ENCODE measurements at regions not wholly inside any gene's neighbourhood (a gene's known extent, or its start where the extent isn't known, plus 50 kb on each side); places are given as distances from the start of the nearest gene placed in this dataset.
"Not testable (repeated sequence)": the region's sequence is repeated elsewhere in the genome, so short reads cannot be mapped to it uniquely, and the experiment has no call there.

DNA sequence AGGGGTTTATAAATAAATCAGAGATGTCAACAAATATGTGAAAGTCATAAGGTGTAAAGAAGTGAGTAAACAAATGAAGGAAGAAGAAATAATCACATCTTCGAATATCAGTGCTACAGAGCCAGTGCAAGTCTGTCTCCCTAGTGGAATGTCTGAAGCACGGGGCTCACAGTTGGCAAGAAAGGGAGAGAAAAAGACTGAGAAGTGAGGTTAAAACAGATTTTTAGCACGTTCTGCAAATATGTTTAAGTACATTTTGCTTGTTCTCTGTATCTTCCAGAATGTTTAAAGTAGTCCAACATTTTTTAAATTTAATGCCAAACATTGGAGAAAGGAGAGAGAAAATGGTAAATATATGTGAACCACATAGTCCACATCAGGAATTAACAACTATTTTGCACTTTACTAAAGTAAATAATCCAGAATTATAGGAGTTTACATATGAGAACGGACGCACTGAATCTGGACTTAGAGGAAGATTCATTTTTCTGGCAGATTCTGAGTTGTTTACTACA is 682.4 kb downstream of the LTN1 start:
- no peak overlapping the region for H3K4me3 Mint-ChIP-seq
- H3K27ac Mint-ChIP-seq, result no peak overlapping the region
- peaks cover 12% of the 10 kb centered on the region for H3K9me3 Mint-ChIP-seq
- H3K36me3 Mint-ChIP-seq, result peaks cover 1% of the 10 kb centered on the region
- peaks cover 1% of the 10 kb centered on the region for H3K27me3 Mint-ChIP-seq
- H3K4me1 Mint-ChIP-seq, result no peaks in the 10 kb centered on the region

DNA sequence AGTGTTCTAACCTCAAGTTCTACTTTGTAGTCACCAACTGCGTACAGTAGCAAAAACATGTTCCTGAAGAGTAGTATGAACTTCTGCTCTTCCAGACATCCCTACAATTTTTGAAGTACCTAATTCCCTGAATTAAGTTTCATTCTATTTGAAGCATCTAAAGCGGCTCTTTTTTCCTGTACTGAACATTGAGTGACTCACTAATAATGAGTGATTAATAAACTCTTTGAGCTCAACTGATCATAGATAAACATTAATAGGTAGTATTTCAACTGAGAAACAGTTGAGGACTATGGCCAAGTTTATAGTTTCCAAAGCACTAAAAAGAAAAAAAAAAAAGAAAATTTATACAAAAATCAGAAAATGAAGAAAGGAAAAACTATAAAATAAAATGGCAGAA is 683.1 kb downstream of the LTN1 start:
- H3K9me3 Mint-ChIP-seq, result peaks cover 12% of the 10 kb centered on the region
- H3K4me1 Mint-ChIP-seq, result no peaks in the 10 kb centered on the region
- H3K27me3 Mint-ChIP-seq, result peaks cover 1% of the 10 kb centered on the region
- no peak overlapping the region for H3K27ac Mint-ChIP-seq
- no peak overlapping the region for H3K4me3 Mint-ChIP-seq
- peaks cover 1% of the 10 kb centered on the region for H3K36me3 Mint-ChIP-seq

DNA sequence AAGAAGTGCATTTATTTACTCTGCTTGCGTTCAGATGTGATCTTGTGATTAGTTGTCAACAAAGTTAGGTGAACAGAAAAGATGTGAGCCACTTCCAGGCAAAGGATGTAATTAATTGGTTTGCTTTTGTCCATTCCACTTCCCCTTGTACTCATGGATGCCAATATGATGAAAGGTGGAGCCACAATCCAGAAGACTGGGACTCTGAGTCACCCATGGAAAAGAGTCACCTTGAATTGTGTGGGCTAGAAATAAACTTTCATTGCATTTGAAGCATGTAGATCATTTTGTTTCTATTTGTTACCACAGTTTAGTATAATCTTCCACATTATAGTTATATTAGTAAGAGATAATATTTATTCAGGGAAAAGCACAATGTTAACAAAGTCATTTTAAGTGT is 684.2 kb downstream of the LTN1 start:
- no peak overlapping the region for H3K27ac Mint-ChIP-seq
- H3K36me3 Mint-ChIP-seq, result peaks cover 1% of the 10 kb centered on the region
- no peak overlapping the region for H3K4me3 Mint-ChIP-seq
- no peaks in the 10 kb centered on the region for H3K4me1 Mint-ChIP-seq
- peaks cover 12% of the 10 kb centered on the region for H3K9me3 Mint-ChIP-seq
- H3K27me3 Mint-ChIP-seq, result peaks cover 1% of the 10 kb centered on the region

DNA sequence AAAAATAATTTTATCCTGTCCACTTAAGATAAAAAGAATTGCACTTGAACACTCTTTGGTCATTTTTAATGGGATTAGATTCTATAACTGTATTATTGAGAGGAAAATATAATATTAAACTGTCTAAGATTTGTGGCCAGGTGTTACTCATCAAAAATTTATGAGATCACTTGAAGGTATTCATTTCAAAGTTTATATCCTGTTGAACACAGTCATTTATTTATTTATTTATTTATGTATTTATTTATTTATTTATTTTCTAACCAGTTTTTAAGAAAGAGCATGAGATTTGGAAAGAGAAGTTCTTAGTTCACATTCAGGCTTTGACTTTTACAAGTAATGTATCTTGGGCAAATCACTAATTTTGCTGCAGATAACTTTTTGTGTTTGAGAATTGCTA is 692.7 kb downstream of the LTN1 start:
- Mint-ChIP-seq H3K36me3 (no peaks in the 10 kb centered on the region), H3K4me1 (no peaks in the 10 kb centered on the region), H3K27ac (no peak overlapping the region), H3K27me3 (peaks cover 2% of the 10 kb centered on the region), H3K9me3 (no peaks in the 10 kb centered on the region), H3K4me3 (no peak overlapping the region)

DNA sequence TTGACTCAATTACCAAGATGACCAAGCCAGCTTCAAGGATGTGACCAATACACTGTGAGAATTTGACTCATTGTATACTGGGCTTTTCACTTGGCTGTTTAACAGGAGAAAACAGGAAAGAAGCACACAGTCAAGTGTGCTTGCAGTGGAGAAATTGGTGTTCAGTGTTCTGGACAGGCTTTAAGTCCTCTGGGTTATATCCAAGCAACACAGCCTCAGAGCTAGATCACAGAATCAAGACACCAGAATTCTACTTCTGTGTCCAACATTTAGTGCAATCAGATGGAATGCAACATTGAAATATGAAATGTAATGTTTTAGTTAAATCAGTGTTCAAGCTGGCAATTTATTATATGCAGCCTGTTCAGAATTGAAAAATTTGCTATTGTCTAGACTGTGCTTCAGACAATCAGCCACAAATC is 694.4 kb downstream of the LTN1 start:
- Mint-ChIP-seq H3K27me3 (peaks cover 2% of the 10 kb centered on the region), H3K4me3 (no peak overlapping the region), H3K27ac (no peak overlapping the region), H3K36me3 (no peaks in the 10 kb centered on the region), H3K4me1 (no peaks in the 10 kb centered on the region), H3K9me3 (no peaks in the 10 kb centered on the region)

DNA sequence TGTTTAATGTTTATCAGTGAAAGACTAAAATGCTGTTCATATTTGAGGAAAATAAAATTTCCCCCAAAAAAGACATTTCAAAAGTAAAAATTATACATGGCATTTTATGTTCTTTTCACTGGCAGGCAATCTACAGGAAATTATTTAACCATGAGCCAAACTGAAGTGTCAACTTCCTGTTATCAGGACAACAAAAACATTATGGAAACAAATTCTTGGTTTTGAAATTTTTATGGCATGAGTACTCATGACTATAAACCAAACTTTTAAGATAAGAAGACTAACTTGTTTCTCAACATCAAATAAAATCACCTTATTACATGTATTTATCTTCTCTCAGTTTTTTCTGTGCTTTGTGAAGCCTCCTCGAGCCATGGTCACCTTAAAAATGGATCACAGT is 698.6 kb downstream of the LTN1 start:
- H3K27ac Mint-ChIP-seq, result no peak overlapping the region
- H3K9me3 Mint-ChIP-seq, result peaks cover 6% of the 10 kb centered on the region
- no peaks in the 10 kb centered on the region for H3K36me3 Mint-ChIP-seq
- H3K27me3 Mint-ChIP-seq, result peaks cover 2% of the 10 kb centered on the region
- H3K4me3 Mint-ChIP-seq, result no peak overlapping the region
- H3K4me1 Mint-ChIP-seq, result no peaks in the 10 kb centered on the region

DNA sequence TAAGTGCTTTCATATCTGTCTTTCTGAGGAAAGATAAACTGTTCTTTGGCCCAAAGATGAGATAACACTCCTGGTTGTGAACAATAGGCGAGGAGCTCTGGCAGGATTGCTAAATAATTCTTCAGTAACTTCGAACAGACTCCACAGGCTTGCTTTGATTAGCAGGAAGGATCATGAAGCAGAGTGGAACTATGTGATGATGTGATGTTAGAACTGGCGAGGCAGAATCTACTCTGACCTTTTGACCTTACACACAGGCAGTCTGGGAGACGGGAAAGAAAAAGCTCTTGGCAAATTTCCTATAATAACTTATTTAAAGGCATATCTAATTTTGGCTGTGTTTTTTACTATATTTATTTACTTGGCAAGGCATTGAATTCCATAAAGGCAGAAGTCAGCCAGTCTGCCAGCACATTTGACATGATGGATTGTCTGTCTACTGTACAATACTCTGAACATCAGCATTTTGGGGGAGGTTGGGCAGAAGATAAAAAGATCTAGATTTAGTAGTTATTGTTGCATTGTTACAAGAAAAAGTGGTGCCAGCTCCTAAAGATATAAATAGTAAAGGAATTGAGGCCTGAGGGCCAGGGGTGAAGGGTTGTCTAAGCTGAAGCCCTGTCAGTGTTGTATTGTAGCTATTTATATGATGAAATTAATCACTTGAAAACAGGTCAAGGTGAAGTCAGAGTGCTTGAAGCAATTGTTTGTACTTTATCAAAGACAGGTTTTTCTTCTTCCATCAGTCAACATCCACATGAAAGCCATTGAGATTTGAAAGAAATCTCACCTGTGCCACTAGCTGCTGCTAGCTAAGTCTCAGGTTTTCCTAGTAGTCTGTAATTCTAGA is 708.8 kb downstream of the LTN1 start:
- H3K9me3 Mint-ChIP-seq, result peaks cover 11% of the 10 kb centered on the region

DNA sequence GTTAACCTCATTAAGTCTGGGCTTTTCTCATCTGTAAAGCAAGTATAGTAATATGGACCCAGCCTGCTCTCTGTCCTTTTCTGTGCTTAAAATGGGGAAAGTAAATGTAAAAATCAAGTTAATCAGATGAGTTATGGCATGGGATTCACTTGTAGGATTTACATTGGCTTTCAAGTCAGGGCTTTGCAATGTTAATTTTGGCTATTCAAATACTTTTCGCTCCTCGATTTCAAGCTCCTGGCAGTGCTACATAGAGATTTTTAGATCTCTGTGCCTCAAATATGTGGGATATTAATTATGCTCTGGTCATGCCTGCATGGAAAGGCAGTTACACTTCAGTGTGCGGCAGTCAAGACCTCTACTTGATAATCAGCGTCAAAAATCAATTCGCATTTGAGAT is 709.8 kb downstream of the LTN1 start:
- no peaks in the 10 kb centered on the region for H3K36me3 Mint-ChIP-seq
- H3K4me1 Mint-ChIP-seq, result no peaks in the 10 kb centered on the region
- H3K27ac Mint-ChIP-seq, result no peak overlapping the region

More for the DNA sequence above, 708.8 kb downstream of the LTN1 start:
- Mint-ChIP-seq H3K4me1 (no peaks in the 10 kb centered on the region), H3K27ac (no peak overlapping the region), H3K36me3 (no peaks in the 10 kb centered on the region), H3K27me3 (no peaks in the 10 kb centered on the region), H3K4me3 (no peak overlapping the region)

DNA sequence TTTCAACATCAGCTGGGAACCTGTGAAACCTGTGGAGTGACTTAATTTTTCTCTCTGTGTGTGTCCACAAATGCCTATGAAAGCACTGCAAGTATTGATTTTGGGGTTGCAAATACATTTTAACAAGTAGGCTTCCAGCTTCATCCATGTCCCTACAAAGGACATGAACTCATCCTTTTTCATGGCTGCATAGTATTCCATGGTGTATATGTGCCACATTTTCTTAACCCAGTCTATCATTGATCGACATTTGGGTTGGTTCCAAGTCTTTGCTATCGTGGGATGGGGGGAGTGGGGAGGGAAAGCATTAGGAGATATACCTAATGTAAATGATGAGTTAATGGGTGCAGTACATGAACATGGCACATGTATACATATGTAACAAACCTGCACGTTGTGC is 711.3 kb downstream of the LTN1 start:
- H3K27ac Mint-ChIP-seq, H3K27me3 Mint-ChIP-seq, H3K4me1 Mint-ChIP-seq, H3K9me3 Mint-ChIP-seq, H3K36me3 Mint-ChIP-seq, H3K4me3 Mint-ChIP-seq: not testable (repeated sequence)

More for the DNA sequence above, 709.8 kb downstream of the LTN1 start:
- H3K4me3 Mint-ChIP-seq, result no peak overlapping the region
- peaks cover 7% of the 10 kb centered on the region for H3K9me3 Mint-ChIP-seq
- no peaks in the 10 kb centered on the region for H3K27me3 Mint-ChIP-seq

DNA sequence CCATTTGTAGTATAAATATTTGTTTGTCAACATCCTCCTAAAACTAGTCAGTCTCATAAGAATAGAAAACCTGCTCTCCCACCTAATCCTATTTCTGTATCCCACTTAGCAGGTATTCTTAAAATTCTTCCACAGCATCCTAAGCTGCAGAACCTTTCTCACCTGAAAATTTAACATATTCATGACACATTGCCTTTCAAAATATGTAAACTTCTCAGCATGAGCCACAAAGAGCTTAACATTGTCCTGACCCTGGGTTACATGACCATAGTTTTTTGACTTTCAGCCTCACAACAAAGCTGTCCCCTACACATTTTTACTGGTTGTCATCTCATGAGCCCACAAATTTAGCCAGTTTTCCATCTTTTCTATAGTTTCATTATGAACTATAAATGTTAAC is 712.1 kb downstream of the LTN1 start:
- Mint-ChIP-seq H3K27me3 (no peaks in the 10 kb centered on the region), H3K27ac (no peak overlapping the region), H3K4me1 (no peaks in the 10 kb centered on the region), H3K9me3 (no peaks in the 10 kb centered on the region), H3K4me3 (no peak overlapping the region), H3K36me3 (no peaks in the 10 kb centered on the region)

DNA sequence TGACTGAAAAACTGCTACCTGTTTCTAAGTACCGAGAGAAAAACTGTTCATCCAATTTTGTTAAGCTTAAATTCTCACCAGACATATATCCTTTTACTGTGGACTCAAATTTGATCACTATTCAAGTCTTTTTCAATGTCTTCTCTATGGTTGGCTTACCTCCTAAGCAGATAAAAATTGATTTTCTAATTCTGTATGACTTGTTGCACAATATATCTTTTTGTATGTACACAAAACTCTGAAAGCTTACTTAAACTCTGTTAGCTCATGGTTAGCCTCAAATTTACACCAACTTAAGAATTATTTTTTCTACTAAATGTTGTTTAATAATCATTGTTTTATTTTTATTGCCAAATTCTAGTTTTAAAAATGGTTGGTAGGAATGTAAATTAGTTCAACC is 715.4 kb downstream of the LTN1 start:
- H3K27me3 Mint-ChIP-seq, result no peaks in the 10 kb centered on the region
- H3K9me3 Mint-ChIP-seq, result no peaks in the 10 kb centered on the region
- no peak overlapping the region for H3K4me3 Mint-ChIP-seq
- no peak overlapping the region for H3K27ac Mint-ChIP-seq
- H3K4me1 Mint-ChIP-seq, result no peaks in the 10 kb centered on the region
- no peaks in the 10 kb centered on the region for H3K36me3 Mint-ChIP-seq

DNA sequence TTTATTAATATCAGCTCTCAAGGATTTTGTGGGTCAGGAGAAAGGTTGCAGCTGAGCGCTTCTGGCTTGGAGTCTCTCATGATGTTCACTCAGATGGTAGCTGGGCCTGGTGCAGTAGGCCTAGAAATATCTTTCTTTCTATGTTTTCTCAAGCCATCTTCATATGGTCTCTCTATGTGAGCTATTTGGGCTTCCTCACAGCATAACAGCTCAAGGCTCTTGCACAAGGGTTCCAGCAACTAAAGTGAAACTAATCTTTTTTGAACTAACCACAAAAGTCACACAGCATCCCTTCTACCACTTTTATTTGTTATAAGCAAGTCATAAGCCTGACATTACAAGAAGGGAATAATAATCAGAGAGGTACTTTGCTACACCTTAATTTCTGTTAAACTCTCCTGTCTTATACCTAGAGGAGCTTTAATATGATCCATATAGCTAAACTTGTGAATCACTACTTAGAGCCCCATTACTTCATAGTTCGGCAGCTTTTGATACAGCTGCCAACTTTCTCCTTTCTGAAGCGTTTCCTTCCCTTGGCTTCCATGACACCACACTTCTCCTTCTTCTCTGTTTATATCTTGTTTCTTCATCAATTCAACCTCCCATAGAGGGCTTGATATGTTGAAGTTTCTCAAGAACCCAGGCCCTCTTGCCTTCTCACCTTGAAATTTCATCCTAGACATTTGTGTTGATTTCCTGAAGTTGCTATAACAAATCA is 720.2 kb downstream of the LTN1 start:
- Mint-ChIP-seq H3K4me1 (no peaks in the 10 kb centered on the region), H3K9me3 (no peaks in the 10 kb centered on the region), H3K27ac (no peak overlapping the region), H3K27me3 (no peaks in the 10 kb centered on the region), H3K4me3 (no peak overlapping the region), H3K36me3 (no peaks in the 10 kb centered on the region)

DNA sequence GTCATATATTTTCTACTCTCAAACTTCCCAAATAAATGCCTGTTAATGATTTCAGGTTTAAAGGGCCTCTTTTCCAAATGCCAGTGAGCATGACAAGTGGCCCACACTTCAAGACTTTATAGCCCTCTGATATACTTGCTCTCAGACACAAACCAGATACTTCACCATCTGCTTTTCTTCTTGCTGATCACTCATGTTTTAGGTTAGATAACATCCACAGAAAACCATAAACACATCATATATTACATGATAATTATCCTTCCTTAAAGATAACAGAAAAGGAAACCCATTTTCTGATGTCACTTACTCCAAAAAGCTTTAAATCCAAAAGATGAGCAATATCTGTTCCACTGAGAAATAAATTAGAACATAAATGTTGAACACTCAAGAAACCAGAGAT is 723.5 kb downstream of the LTN1 start:
- Mint-ChIP-seq H3K9me3 (no peaks in the 10 kb centered on the region), H3K27me3 (no peaks in the 10 kb centered on the region), H3K36me3 (no peaks in the 10 kb centered on the region), H3K4me3 (no peak overlapping the region), H3K4me1 (no peaks in the 10 kb centered on the region), H3K27ac (no peak overlapping the region)

DNA sequence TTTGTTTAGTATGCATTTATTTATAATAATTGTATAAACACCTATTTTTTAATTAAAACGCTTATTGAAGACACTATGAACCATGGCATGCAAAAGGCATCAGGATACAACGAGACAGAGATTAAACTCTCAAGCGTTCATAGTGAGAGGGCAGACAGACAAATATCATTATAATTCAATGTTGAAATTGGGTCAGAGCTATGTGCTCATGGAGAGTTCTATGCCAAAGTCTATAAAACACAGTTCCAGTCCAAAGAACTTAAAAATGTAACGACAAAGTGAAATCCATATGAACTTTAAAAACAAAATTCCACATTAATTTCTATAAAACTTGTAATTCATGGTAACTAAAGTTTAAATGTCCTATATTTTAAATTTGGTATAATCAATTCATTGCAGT is 724.0 kb downstream of the LTN1 start:
- Mint-ChIP-seq H3K36me3 (no peaks in the 10 kb centered on the region), H3K27ac (no peak overlapping the region), H3K4me1 (no peaks in the 10 kb centered on the region), H3K9me3 (no peaks in the 10 kb centered on the region), H3K27me3 (no peaks in the 10 kb centered on the region), H3K4me3 (no peak overlapping the region)

DNA sequence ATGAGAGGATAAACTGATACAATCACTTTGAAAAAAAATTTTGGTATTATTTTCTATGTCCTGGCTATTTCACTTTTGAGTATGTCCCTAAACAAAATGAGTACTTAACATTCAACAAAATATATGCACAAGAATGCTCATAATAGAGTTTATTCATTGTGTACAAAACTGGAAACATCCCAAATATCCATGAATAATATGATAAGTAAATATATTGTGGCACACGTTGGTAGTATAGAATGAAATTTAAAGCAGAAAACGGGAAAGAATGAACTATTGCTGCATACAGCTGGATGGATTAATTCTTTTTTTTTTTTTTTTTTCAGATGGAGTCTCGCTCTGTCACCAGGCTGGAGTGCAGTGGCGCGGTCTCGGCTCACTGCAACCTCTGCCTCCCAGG is 725.2 kb downstream of the LTN1 start:
- H3K4me1 Mint-ChIP-seq, result no peaks in the 10 kb centered on the region
- no peak overlapping the region for H3K27ac Mint-ChIP-seq
- no peaks in the 10 kb centered on the region for H3K9me3 Mint-ChIP-seq
- H3K27me3 Mint-ChIP-seq, result no peaks in the 10 kb centered on the region
- no peak overlapping the region for H3K4me3 Mint-ChIP-seq
- no peaks in the 10 kb centered on the region for H3K36me3 Mint-ChIP-seq

DNA sequence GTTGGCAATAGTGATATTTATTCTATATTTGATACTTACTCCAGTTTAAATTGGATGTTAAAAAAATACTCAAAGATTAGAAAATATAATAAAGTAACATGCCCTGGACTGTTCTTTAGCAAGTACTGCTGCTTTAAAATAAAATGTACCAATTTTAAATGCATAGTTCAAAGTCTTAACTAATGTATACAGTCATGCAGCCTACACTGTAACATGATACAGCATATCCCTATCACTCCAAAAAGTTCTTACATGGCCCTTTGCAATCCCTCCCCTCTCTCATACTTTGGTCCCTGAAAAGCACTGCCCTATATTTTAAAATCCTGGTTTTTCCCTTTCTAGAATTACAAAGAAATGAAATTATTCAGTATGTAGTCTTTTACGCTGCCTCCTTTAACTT is 726.6 kb downstream of the LTN1 start:
- no peaks in the 10 kb centered on the region for H3K36me3 Mint-ChIP-seq
- H3K27me3 Mint-ChIP-seq, result no peaks in the 10 kb centered on the region
- H3K4me1 Mint-ChIP-seq, result no peaks in the 10 kb centered on the region
- H3K4me3 Mint-ChIP-seq, result no peak overlapping the region
- no peaks in the 10 kb centered on the region for H3K9me3 Mint-ChIP-seq
- H3K27ac Mint-ChIP-seq, result no peak overlapping the region

Data from activated naive CD4-positive, alpha-beta T cell treated with anti-CD3 and anti-CD28 coated beads, Interleukin-2, amount 50 U/mL, for 24 hours (primary cell).